ENCODE measurements at regions not wholly inside any gene's neighbourhood (a gene's known extent, or its start where the extent isn't known, plus 50 kb on each side); places are given as distances from the start of the nearest gene placed in this dataset.

- DNase-seq (ENCODE audit: missing footprints) (no peak), ATAC-seq (no peak)
- intact Hi-C loops (cut with DNase I): no loop called here
Measured at GRCh38 chr4:14049946-14050345, 422.4 kb upstream of the BOD1L1 start.

- DNase-seq (ENCODE audit: missing footprints) (no peak), ATAC-seq (no peak)
- intact Hi-C loops (cut with DNase I): no loop called here
Measured at GRCh38 chr4:14053291-14053690, 425.8 kb upstream of the BOD1L1 start.

- no peak for DNase-seq (ENCODE audit: missing footprints)
- intact Hi-C loops (cut with DNase I): no loop called here
- ATAC-seq: no peak
Measured at GRCh38 chr4:14054391-14054790, 426.9 kb upstream of the BOD1L1 start.

- ATAC-seq: no peak
- DNase-seq (ENCODE audit: missing footprints): no peak
- intact Hi-C loops (cut with DNase I): no loop called here
Measured at GRCh38 chr4:14059006-14059405, 431.5 kb upstream of the BOD1L1 start.

DNA sequence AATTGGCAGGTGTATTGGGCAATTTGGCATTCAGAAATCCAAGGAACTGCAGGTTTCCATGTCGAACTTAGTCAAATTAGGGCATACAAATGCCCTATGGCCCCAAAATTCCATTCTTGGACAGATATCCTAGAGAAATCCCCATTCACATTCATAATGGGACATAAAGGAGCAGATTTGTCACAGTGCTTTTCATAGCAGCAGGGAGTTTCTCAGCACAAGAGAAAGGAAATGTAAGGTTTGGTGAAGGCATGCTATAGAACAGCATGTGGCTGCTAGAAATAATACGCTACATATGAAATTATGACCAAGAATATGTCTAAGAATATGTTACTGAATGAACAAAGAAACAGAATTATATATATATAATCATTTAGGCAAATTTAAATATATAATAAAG, 437.5 kb upstream of the BOD1L1 start:
- no peak for ATAC-seq
- no peak for DNase-seq (ENCODE audit: missing footprints)
- intact Hi-C loops (cut with DNase I): no loop called here

DNA sequence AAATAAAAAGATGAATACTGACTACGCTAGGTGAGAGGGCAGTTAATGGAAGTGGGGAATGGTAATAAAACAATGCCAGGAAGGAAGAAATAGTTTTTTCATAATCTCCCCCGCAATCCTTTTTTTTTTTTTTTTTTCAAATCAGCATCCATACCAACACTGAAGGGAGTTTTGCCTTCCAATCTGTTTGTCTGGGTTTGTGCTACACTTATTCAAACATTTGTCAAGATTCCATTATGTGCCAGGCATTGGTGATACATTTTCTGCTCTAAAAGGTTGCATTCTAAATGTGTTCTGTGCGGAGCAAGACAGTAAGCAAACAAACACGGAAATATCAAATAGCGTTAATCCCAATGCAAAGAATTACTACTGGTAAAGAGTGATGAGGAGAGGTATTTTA, 437.9 kb upstream of the BOD1L1 start:
- no peak for ATAC-seq
- no peak for DNase-seq (ENCODE audit: missing footprints)
- intact Hi-C loops (cut with DNase I): no loop called here

GRCh38 chr4:14066979-14067378, 439.5 kb upstream of the BOD1L1 start:
- DNase-seq (ENCODE audit: missing footprints): no peak

GRCh38 chr4:14069886-14070285, 442.4 kb upstream of the BOD1L1 start:
- ATAC-seq (no peak), DNase-seq (ENCODE audit: missing footprints) (no peak)
- intact Hi-C loops (cut with DNase I): no loop called here

More at GRCh38 chr4:14066979-14067378, 439.5 kb upstream of the BOD1L1 start:
- intact Hi-C loops (cut with DNase I): no loop called here
- ATAC-seq: no peak

GRCh38 chr4:14070289-14070880, 442.9 kb upstream of the BOD1L1 start:
- DNase-seq (ENCODE audit: missing footprints): no peak
- intact Hi-C loops (cut with DNase I): no loop called here
- ATAC-seq: no peak

GRCh38 chr4:14072506-14072905, 445.0 kb upstream of the BOD1L1 start:
- intact Hi-C loops (cut with DNase I): no loop called here
- no peak for DNase-seq (ENCODE audit: missing footprints)
- ATAC-seq: no peak

DNA sequence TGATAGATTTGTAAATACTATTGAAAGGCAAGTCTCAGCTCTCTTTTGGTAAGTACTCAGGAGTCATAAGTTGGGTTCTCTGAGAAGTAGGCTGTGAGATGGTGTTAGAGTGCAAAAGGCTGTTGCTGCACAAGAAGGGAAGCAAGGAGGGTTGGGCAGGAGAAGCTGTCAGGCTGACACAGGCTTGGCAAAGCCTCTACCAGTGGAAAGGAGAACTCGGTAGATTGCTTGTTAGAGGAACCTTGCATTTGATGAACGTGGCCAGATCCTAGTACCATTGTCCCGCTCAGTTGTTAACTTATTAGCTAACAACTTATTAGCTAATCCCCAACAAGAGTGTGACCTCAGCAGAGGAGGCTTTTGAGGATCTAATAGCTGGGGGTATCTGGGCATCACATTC, 449.3 kb upstream of the BOD1L1 start:
- intact Hi-C loops (cut with DNase I): no loop called here
- no peak for DNase-seq (ENCODE audit: missing footprints)
- no peak for ATAC-seq

- intact Hi-C loops (cut with DNase I): no loop called here
- ATAC-seq: no peak
Measured at GRCh38 chr4:14078326-14078725, 450.8 kb upstream of the BOD1L1 start.

GRCh38 chr4:14079601-14080000, 452.1 kb upstream of the BOD1L1 start:
- intact Hi-C loops (cut with DNase I): no loop called here
- ATAC-seq (no peak), DNase-seq (ENCODE audit: missing footprints) (no peak)

More at GRCh38 chr4:14078326-14078725, 450.8 kb upstream of the BOD1L1 start:
- DNase-seq (ENCODE audit: missing footprints): no peak

GRCh38 chr4:14083150-14083549, 455.6 kb upstream of the BOD1L1 start:
- intact Hi-C loops (cut with DNase I): no loop called here
- DNase-seq (ENCODE audit: missing footprints) (no peak), ATAC-seq (no peak)

- ATAC-seq (no peak), DNase-seq (ENCODE audit: missing footprints) (no peak)
- intact Hi-C loops (cut with DNase I): no loop called here
Measured at GRCh38 chr4:14084598-14084997, 457.1 kb upstream of the BOD1L1 start.

- no peak for DNase-seq (ENCODE audit: missing footprints)
- no peak for ATAC-seq
- intact Hi-C loops (cut with DNase I): no loop called here
Measured at GRCh38 chr4:14087459-14087858, 459.9 kb upstream of the BOD1L1 start.

DNA sequence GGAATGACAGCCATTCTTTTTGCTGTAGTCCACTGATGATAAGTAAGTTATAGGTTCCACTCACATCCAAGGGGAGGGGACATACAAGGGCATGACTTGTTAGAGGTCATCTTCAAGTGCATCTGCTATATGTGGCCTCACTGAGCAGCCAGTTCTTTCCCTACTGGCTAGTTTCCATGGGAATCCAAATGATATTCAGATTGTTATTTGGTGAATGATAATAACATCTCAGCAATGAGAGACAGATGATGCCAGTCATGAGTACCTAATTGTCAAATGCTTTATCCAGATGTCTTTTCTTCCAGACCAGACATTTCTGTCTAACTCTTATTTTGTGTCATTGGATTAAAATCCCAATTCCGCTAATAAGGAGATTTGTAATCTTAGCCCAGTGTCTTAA, 460.4 kb upstream of the BOD1L1 start:
- intact Hi-C loops (cut with DNase I): no loop called here
- ATAC-seq (no peak), DNase-seq (ENCODE audit: missing footprints) (no peak)

- no peak for ATAC-seq
- no peak for DNase-seq (ENCODE audit: missing footprints)
- intact Hi-C loops (cut with DNase I): no loop called here
Measured at GRCh38 chr4:14091531-14091930, 464.0 kb upstream of the BOD1L1 start.

DNA sequence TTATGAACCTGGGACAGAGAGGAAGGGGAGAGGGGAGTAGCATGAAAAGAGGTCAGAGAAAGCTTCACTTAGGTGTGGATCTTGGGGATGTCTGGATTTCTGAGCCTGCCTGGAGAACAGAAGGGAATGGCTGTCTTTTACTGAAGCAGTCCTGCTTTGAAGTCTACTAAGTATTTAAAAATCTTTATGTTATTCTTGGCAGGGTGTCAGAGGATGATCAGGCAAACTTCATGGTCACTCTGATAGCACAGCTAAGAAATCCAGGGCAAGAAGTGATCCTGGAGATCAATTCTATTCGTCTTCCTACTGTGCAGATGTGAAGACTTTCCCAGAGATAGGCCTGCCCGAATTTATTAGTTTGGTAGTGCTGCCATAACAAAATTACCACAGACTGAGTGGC, 464.4 kb upstream of the BOD1L1 start:
- DNase-seq (ENCODE audit: missing footprints) (no peak), ATAC-seq (no peak)
- intact Hi-C loops (cut with DNase I): no loop called here

GRCh38 chr4:14092741-14093140, 465.2 kb upstream of the BOD1L1 start:
- intact Hi-C loops (cut with DNase I): no loop called here
- DNase-seq (ENCODE audit: missing footprints): no peak
- no peak for ATAC-seq

DNA sequence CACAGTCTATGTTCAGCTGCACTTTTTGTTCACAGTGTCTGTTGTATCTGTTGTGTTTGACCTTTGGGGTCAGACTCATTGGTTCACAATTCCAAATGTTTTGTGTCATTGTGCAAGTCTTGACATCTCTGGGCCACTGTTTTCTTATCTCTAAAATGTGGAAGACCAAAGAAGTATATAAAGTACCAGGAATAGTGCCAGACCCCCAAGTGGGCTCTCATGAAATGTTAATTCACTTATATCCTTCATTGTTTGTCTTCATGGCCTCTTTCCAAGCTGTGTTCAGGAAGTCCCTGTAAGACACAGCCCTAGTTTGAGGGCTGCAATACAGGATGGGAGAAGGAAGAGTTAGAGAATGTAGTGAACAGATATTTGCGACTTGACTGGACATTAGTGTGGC, 468.3 kb upstream of the BOD1L1 start:
- DNase-seq (ENCODE audit: missing footprints) (no peak), ATAC-seq (no peak)
- intact Hi-C loops (cut with DNase I): no loop called here

All from Right ventricle myocardium inferior (tissue), 1 donor.